HepG2 (cell line): ENCODE measurements at regions not wholly inside any gene's neighbourhood (a gene's known extent, or its start where the extent isn't known, plus 50 kb on each side); places are given as distances from the start of the nearest gene placed in this dataset.

ENCODE experiments used
- ATAC-seq: fragments of 200-7000 bp; cut with Tn5 transposase; 3 replicates; pipeline ENCODE4 v1.9.1; 2020; ENCODE audit warnings: mild to moderate bottlenecking, moderate library complexity
- BruUV-seq: library from RNA; stranded (reverse); fragments of 400-500 nt; replicated peaks from 2 replicates; lab custom pipeline; 2021; lab: Mats Ljungman, UMichigan
- CTCF ChIA-PET: fragments of 300-600 bp; formaldehyde crosslinking; extraction: SDS; loops from one replicate; lab custom pipeline; 2021; ENCODE audit warnings: low total read pairs, inconsistent platforms, low intra/inter-chr PET ratio; lab: Yijun Ruan, JAX
- POLR2A ChIA-PET: fragments of 350-600 bp; sonication (Branson Sonifier 250); formaldehyde crosslinking; loops from one replicate; lab custom pipeline; 2020; ENCODE audit warnings: antibody characterized with exemption, inconsistent platforms; lab: Yijun Ruan, JAX
- DNase-seq: peaks from one replicate; pipeline ENCODE4 v3.0.0-alpha.2; 2015; ENCODE audit warnings: low spot score
- FAIRE-seq: peaks from 3 replicates; lab custom pipeline; 2011; peaks lifted over from hg19 to GRCh38; lab: Jason Lieb, UNC
- H2AFZ ChIP-seq: one replicate; pipeline ENCODE4 v1.6.1; 2011; ENCODE audit warnings: low read length, inconsistent platforms
- H3K27ac ChIP-seq: fragments of 300-600 bp; 3 replicates; pipeline ENCODE4 v1.8.0; 2011; ENCODE audit warnings: mixed run types, mild to moderate bottlenecking, mixed read lengths, low read length, inconsistent platforms; ENCODE audit not compliant: insufficient read depth; ENCODE audit errors: extremely low read length
- H3K27me3 ChIP-seq, 2 experiments: fragments of 200-600 bp in 1 of 2; 2 replicates in 1 of 2; 3 replicates in 1 of 2; pipeline versions ENCODE4 v1.6.0 to v1.8.0; 2011; ENCODE audit warnings: low read length in 2 of 2, mild to moderate bottlenecking in 2 of 2, moderate library complexity in 2 of 2, inconsistent platforms in 1 of 2; ENCODE audit not compliant: insufficient read depth in 2 of 2, control insufficient read depth in 1 of 2
- H3K36me3 ChIP-seq, 2 experiments: fragments of 200-600 bp in 1 of 2; replicated peaks in 1 of 2; 2 replicates in 1 of 2; 3 replicates in 1 of 2; pipeline versions ENCODE4 v1.5.1 to v1.8.0; 2011; ENCODE audit warnings: low read length in 2 of 2, inconsistent platforms in 1 of 2; ENCODE audit not compliant: insufficient read depth in 2 of 2, control insufficient read depth in 1 of 2
- H3K4me1 ChIP-seq: 2 replicates; pipeline ENCODE4 v1.5.1; 2012; ENCODE audit warnings: low read length, inconsistent platforms; ENCODE audit not compliant: insufficient read depth
- H3K4me2 ChIP-seq: 2 replicates; pipeline ENCODE4 v1.6.0; 2011; ENCODE audit warnings: low read depth, low read length, inconsistent platforms
- H3K4me3 ChIP-seq, 3 experiments: fragments of 200-600 bp in 1 of 3; sonication (generic), shearing (Covaris generic) in 1 of 3; replicated peaks in 1 of 3; 2 replicates each; pipeline ENCODE4 v1.5.1; 2011 to 2016; ENCODE audit warnings: low read length in 3 of 3, inconsistent platforms in 2 of 3, low read depth in 2 of 3, mild to moderate bottlenecking in 2 of 3, control low read depth in 1 of 3, mixed read lengths in 1 of 3; ENCODE audit not compliant: insufficient read depth in 1 of 3
- H3K79me2 ChIP-seq: one replicate; pipeline ENCODE4 v1.6.1; 2011; ENCODE audit warnings: low read length, inconsistent platforms; ENCODE audit not compliant: insufficient read depth
- H3K9ac ChIP-seq: 2 replicates; pipeline ENCODE4 v1.6.0; 2011; ENCODE audit warnings: mild to moderate bottlenecking, low read depth, low read length, inconsistent platforms; ENCODE audit not compliant: insufficient read depth
- H3K9me3 ChIP-seq: 2 replicates; pipeline ENCODE4 v1.5.1; 2012; ENCODE audit warnings: mild to moderate bottlenecking, low read length
- H4K20me1 ChIP-seq: 2 replicates; pipeline ENCODE4 v1.6.0; 2011; ENCODE audit warnings: inconsistent platforms, mild to moderate bottlenecking, low read length, moderate library complexity; ENCODE audit not compliant: insufficient read depth
- CBX1 ChIP-seq: IDR thresholded peaks from one replicate; pipeline ENCODE4 v1.6.1; 2016; ENCODE audit warnings: antibody characterized with exemption, low read depth
- GFI1 ChIP-seq: sonication (generic); formaldehyde crosslinking; IDR thresholded peaks from 2 replicates; pipeline ENCODE4 v1.5.0; 2020; ENCODE audit warnings: missing genetic modification reagents, mild to moderate bottlenecking, borderline replicate concordance
- GLI4 ChIP-seq: sonication (generic); formaldehyde crosslinking; IDR thresholded peaks from 2 replicates; pipeline ENCODE4 v1.5.1; 2020; ENCODE audit warnings: missing genetic modification reagents, mild to moderate bottlenecking, moderate library complexity, borderline replicate concordance
- HNF4A ChIP-seq: sonication (generic); formaldehyde crosslinking; IDR thresholded peaks from 2 replicates; pipeline ENCODE4 v1.4.0; 2020; ENCODE audit warnings: missing genetic modification reagents
- MED1 ChIP-seq: sonication (generic); formaldehyde crosslinking; IDR thresholded peaks from 2 replicates; pipeline ENCODE4 v1.4.0; 2020; ENCODE audit warnings: missing genetic modification reagents
- MIER3 ChIP-seq: IDR thresholded peaks from 2 replicates; pipeline ENCODE4 v1.6.1; 2016; ENCODE audit warnings: missing compliant biosample characterization, borderline replicate concordance
- MNT ChIP-seq: fragments of 450-650 bp; IDR thresholded peaks from 2 replicates; pipeline ENCODE4 v1.6.1; 2016
- NFIC ChIP-seq: IDR thresholded peaks from 2 replicates; pipeline ENCODE4 v1.6.1; 2012; ENCODE audit warnings: mild to moderate bottlenecking, low read length, inconsistent platforms
- RBAK ChIP-seq: sonication (generic); formaldehyde crosslinking; IDR thresholded peaks from 2 replicates; pipeline ENCODE4 v1.5.1; 2020; ENCODE audit warnings: mild to moderate bottlenecking, missing genetic modification reagents
- SRSF4 ChIP-seq: fragments of 200-400 bp; formaldehyde crosslinking; IDR thresholded peaks from one replicate; pipeline ENCODE4 v1.6.1; 2018; ENCODE audit warnings: mild to moderate bottlenecking, low read depth, low read length, moderate library complexity; ENCODE audit not compliant: poor library complexity, severe bottlenecking
- ZNF296 ChIP-seq: sonication (generic); formaldehyde crosslinking; conservative IDR thresholded peaks from 2 replicates; pipeline ENCODE4 v1.5.0; 2020; ENCODE audit warnings: mild to moderate bottlenecking, missing genetic modification reagents
- ZNF607 ChIP-seq: sonication (generic); formaldehyde crosslinking; IDR thresholded peaks from 2 replicates; pipeline ENCODE4 v1.5.1; 2020; ENCODE audit warnings: missing genetic modification reagents, mild to moderate bottlenecking, borderline replicate concordance
- WGBS: methylation state at CpG from one replicate; pipeline ENCODE4 v1.1.6; 2017; ENCODE audit warnings: low lambda C conversion rate; 5-methylcytosine and 5-hydroxymethylcytosine counted together
- in situ Hi-C: cut with HindIII; loops from 2 replicates; pipeline ENCODE4 v1.10.0; 2017; ENCODE audit warnings: low pct_unique_long_range_greater_than_20kb; ENCODE audit not compliant: extremely low pct_ligation_motif_present
- intact Hi-C: fragments of 100-400 bp; cut with micrococcal nuclease; formaldehyde crosslinking; loops from one replicate; pipeline ENCODE4 v1.10.0; 2022; ENCODE audit not compliant: unreplicated experiment
- TF ChIP-seq, protein P1 (sequence below): IDR thresholded peaks from 2 replicates; pipeline ENCODE4 v1.6.1; 2016; ENCODE audit warnings: control low read depth
- TF ChIP-seq, protein P2 (sequence below): sonication (generic); formaldehyde crosslinking; IDR thresholded peaks from 2 replicates; pipeline ENCODE4 v1.5.1; 2020; ENCODE audit warnings: missing genetic modification reagents, mild to moderate bottlenecking, borderline replicate concordance

- Histone ChIP-seq H3K36me3 (no peaks in the 10 kb centered on the region), H3K4me3 (no peak overlapping the region), H3K9me3 (no peaks in the 10 kb centered on the region), H3K4me1 (no peaks in the 10 kb centered on the region), H3K79me2 (no peaks in the 10 kb centered on the region), H3K27ac (no peak overlapping the region), H2AFZ (no peak overlapping the region), H3K4me2 (no peak overlapping the region), H3K27me3 (no peaks in the 10 kb centered on the region), H3K9ac (no peak overlapping the region), H4K20me1 (no peaks in the 10 kb centered on the region)
- no peak for DNase-seq
- ChIA-PET POLR2A (no interaction called here), CTCF (no interaction called here)
- FAIRE-seq, result no peak
- intact Hi-C loops, result no loop called here
- TF ChIP-seq MIER3 (CRISPR knock-in tag) (no peak), GLI4 (CRISPR knock-in tag) (no peak), GFI1 (CRISPR knock-in tag) (no peak), MED1 (CRISPR knock-in tag) (no peak), ZNF296 (CRISPR knock-in tag) (no peak), RBAK (CRISPR knock-in tag) (no peak), SRSF4 (no peak), ZNF607 (CRISPR knock-in tag) (no peak), MNT (no peak), NFIC (no peak), CBX1 (no peak), HNF4A (CRISPR knock-in tag) (no peak)
- TF ChIP-seq, protein P1, sequence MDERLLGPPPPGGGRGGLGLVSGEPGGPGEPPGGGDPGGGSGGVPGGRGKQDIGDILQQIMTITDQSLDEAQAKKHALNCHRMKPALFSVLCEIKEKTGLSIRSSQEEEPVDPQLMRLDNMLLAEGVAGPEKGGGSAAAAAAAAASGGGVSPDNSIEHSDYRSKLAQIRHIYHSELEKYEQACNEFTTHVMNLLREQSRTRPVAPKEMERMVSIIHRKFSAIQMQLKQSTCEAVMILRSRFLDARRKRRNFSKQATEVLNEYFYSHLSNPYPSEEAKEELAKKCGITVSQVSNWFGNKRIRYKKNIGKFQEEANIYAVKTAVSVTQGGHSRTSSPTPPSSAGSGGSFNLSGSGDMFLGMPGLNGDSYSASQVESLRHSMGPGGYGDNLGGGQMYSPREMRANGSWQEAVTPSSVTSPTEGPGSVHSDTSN, result no peak
- TF ChIP-seq, protein P2, sequence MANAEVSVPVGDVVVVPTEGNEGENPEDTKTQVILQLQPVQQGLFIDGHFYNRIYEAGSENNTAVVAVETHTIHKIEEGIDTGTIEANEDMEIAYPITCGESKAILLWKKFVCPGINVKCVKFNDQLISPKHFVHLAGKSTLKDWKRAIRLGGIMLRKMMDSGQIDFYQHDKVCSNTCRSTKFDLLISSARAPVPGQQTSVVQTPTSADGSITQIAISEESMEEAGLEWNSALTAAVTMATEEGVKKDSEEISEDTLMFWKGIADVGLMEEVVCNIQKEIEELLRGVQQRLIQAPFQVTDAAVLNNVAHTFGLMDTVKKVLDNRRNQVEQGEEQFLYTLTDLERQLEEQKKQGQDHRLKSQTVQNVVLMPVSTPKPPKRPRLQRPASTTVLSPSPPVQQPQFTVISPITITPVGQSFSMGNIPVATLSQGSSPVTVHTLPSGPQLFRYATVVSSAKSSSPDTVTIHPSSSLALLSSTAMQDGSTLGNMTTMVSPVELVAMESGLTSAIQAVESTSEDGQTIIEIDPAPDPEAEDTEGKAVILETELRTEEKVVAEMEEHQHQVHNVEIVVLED (CRISPR knock-in tag), result no peak
- no peak for ATAC-seq
- in situ Hi-C loops, result no loop called here
- WGBS, result 0% methylated on average over 2 of the region's 2 CpGs
- BruUV-seq, result no TSS peak
Observed at GRCh38 chr4:31021008-31021407, 300.8 kb downstream of the PCDH7 start.
